ENCODE measurements at regions not wholly inside any gene's neighbourhood (a gene's known extent, or its start where the extent isn't known, plus 50 kb on each side); places are given as distances from the start of the nearest gene placed in this dataset.

- Histone ChIP-seq H3K9ac (ENCODE audit: insufficient read depth in 1 of 2, low read length in 2 of 2) (no peak overlapping the region), H3K36me3 (ENCODE audit: control insufficient read depth in 4 of 4, insufficient read depth in 4 of 4, low read length in 4 of 4) (no peaks in the 10 kb centered on the region), H3K4me1 (ENCODE audit: control insufficient read depth in 5 of 5, insufficient read depth in 5 of 5, low read length in 5 of 5) (peaks cover 0 to 4% (median 3%) of the 10 kb centered on the region in 5 donors), H3K27ac (ENCODE audit: low read depth in 1 of 2, low read length in 1 of 2) (no peak overlapping the region), H3K9me3 (ENCODE audit: control insufficient read depth in 4 of 4, insufficient read depth in 3 of 4, low read length in 3 of 4) (no peaks in the 10 kb centered on the region), H3K27me3 (ENCODE audit: control insufficient read depth in 3 of 3, insufficient read depth in 3 of 3, low read length in 2 of 3) (no peaks in the 10 kb centered on the region), H3K4me3 (no peak overlapping the region)
- TF ChIP-seq CTCF (IDR thresholded peaks at IDR 0.05; ENCODE audit: control extremely low read depth, extremely low read depth), result no peak
- no peak for DNase-seq
- no peak for ATAC-seq (ENCODE audit: insufficient read depth, low FRiP score)
- WGBS, 2 donors, result 69 to 86% methylated on average over 4 of the region's 4 CpGs
These were observed 105.1 kb upstream of the RAPGEF2 start for GRCh38 chr4:158997660-158998349.

DNA sequence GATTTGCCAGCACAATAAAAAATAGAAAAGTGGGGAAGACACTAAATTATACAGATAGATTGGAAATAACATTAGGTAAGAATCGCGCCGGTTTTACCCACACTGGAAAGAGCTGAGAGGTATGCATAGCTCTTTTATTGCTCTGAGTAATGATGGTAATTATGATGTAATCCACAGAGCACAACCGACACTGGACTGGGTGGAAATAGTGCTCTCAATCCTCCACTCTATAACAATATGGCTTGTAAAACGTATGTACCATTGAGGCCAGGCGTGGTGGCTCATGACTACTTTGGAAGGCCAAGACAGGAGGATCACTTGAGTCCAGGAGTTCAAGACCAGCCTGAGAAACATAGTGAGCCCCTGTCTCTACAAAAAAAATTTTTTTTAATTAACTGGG, 104.3 kb upstream of the RAPGEF2 start:
- Histone ChIP-seq H3K4me3 (no peak overlapping the region), H3K9ac (ENCODE audit: insufficient read depth in 1 of 2, low read length in 2 of 2) (no peak overlapping the region), H3K36me3 (ENCODE audit: control insufficient read depth in 4 of 4, insufficient read depth in 4 of 4, low read length in 4 of 4) (no peaks in the 10 kb centered on the region), H3K27ac (ENCODE audit: low read depth in 1 of 2, low read length in 1 of 2) (no peak overlapping the region), H3K4me1 (ENCODE audit: control insufficient read depth in 5 of 5, insufficient read depth in 5 of 5, low read length in 5 of 5) (peaks cover 0 to 11% (median 8%) of the 10 kb centered on the region in 5 donors), H3K27me3 (ENCODE audit: control insufficient read depth in 3 of 3, insufficient read depth in 3 of 3, low read length in 2 of 3) (no peaks in the 10 kb centered on the region), H3K9me3 (ENCODE audit: control insufficient read depth in 4 of 4, insufficient read depth in 3 of 4, low read length in 3 of 4) (no peaks in the 10 kb centered on the region)
- TF ChIP-seq CTCF (IDR thresholded peaks at IDR 0.05; ENCODE audit: control extremely low read depth, extremely low read depth), result no peak
- DNase-seq (no peak), ATAC-seq (ENCODE audit: insufficient read depth, low FRiP score) (no peak)
- 88 to 93% methylated on average over 6 of the region's 6 CpGs for WGBS, 2 donors

DNA sequence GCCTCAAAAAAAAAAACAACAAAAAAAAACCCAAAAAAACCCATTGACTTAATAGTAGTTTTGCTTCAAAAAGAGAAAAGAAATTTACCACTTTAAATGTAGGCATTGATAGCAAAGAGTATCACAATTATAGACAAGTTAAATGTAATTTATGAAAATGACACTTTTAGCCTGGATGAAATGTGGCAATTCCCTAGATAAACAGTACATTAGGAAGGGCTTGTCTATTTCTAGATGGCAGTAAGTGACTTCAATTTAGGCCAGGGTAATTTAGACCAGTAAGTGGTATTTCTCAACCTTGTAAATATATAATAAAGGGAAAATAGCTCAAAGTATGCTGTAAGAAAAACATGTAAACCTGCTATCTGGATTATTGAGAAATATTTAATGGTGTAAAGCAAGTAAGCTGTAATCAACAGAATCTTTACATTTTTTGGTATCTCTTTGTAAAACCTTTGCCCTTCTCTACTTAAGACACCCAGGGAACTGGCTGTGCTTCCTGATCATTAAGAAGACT, 103.7 kb upstream of the RAPGEF2 start:
- Histone ChIP-seq H3K9me3 (ENCODE audit: control insufficient read depth in 4 of 4, insufficient read depth in 3 of 4, low read length in 3 of 4) (no peaks in the 10 kb centered on the region), H3K4me1 (ENCODE audit: control insufficient read depth in 5 of 5, insufficient read depth in 5 of 5, low read length in 5 of 5) (peaks cover 0 to 14% (median 11%) of the 10 kb centered on the region in 5 donors), H3K27me3 (ENCODE audit: control insufficient read depth in 3 of 3, insufficient read depth in 3 of 3, low read length in 2 of 3) (no peaks in the 10 kb centered on the region), H3K36me3 (ENCODE audit: control insufficient read depth in 4 of 4, insufficient read depth in 4 of 4, low read length in 4 of 4) (no peaks in the 10 kb centered on the region), H3K4me3 (no peak overlapping the region), H3K27ac (ENCODE audit: low read depth in 1 of 2, low read length in 1 of 2) (no peak overlapping the region), H3K9ac (ENCODE audit: insufficient read depth in 1 of 2, low read length in 2 of 2) (no peak overlapping the region)
- ATAC-seq (ENCODE audit: insufficient read depth, low FRiP score), result no peak
- DNase-seq, result no peak
- TF ChIP-seq CTCF (IDR thresholded peaks at IDR 0.05; ENCODE audit: control extremely low read depth, extremely low read depth), result no peak

DNA sequence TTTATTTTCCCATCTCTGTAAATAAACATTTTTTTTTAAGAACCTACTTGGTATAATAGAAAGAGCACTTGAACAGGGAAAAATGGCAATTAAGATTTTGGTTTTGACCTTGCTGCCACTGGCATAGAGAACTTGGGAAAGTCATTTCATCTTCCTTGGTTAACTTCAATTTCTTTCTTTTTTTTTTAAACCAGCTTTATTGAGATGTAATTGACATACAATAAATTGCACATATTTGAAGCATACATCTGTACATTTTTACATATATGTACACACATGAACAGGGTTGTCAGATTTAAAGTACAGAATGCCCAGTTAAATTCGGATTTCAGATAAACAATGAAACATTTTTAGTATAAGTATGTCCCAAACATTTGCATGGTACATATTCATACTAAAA, 103.0 kb upstream of the RAPGEF2 start:
- H3K9ac ChIP-seq (ENCODE audit: insufficient read depth in 1 of 2, low read length in 2 of 2), result no peak overlapping the region
- DNase-seq, result no peak
- no peak overlapping the region for H3K27ac ChIP-seq (ENCODE audit: low read depth in 1 of 2, low read length in 1 of 2)
- 90 to 100% methylated on average over 1 of the region's 1 CpG for WGBS, 2 donors
- H3K9me3 ChIP-seq (ENCODE audit: control insufficient read depth in 4 of 4, insufficient read depth in 3 of 4, low read length in 3 of 4), result no peaks in the 10 kb centered on the region
- ATAC-seq (ENCODE audit: insufficient read depth, low FRiP score), result no peak
- H3K4me1 ChIP-seq (ENCODE audit: control insufficient read depth in 5 of 5, insufficient read depth in 5 of 5, low read length in 5 of 5), result peaks cover 0 to 14% (median 11%) of the 10 kb centered on the region in 5 donors
- no peak for TF ChIP-seq CTCF (IDR thresholded peaks at IDR 0.05; ENCODE audit: control extremely low read depth, extremely low read depth)
- no peaks in the 10 kb centered on the region for H3K36me3 ChIP-seq (ENCODE audit: control insufficient read depth in 4 of 4, insufficient read depth in 4 of 4, low read length in 4 of 4)
- no peaks in the 10 kb centered on the region for H3K27me3 ChIP-seq (ENCODE audit: control insufficient read depth in 3 of 3, insufficient read depth in 3 of 3, low read length in 2 of 3)
- H3K4me3 ChIP-seq, result no peak overlapping the region
